HG03066 (cell line): ENCODE measurements at regions not wholly inside any gene's neighbourhood (a gene's known extent, or its start where the extent isn't known, plus 50 kb on each side); places are given as distances from the start of the nearest gene placed in this dataset.
A peak's percentile ranks its signal among the peaks of the same experiment; 100 is the strongest.
"Not testable (repeated sequence)": the region's sequence is repeated elsewhere in the genome, so short reads cannot be mapped to it uniquely, and the experiment has no call there.

ENCODE experiments used
- ATAC-seq: cut with Tn5 transposase; IDR thresholded peaks from one replicate; pipeline ENCODE4 v1.9.1; 2021; ENCODE audit warnings: low read depth; ENCODE audit not compliant: unreplicated experiment

DNA sequence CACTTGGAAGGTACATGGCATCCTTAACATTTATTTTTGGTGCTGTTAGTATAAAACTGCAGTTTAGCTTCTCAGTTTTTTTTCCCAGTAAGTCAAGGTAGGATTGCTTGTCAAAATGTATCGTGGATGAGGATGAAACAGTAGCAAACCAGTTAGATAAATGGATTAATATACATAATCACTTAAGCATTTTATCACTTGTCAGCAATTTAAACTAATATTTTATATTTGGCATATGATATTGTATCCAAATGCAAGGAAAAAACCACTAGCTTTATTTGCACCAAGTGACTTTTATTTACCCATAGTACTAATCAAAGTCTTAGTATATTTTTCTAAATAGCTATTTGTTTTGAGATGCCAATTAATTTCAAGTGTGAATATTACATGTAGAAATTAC, 137.7 kb upstream of the XIRP2 start:
- ATAC-seq: no peak

DNA sequence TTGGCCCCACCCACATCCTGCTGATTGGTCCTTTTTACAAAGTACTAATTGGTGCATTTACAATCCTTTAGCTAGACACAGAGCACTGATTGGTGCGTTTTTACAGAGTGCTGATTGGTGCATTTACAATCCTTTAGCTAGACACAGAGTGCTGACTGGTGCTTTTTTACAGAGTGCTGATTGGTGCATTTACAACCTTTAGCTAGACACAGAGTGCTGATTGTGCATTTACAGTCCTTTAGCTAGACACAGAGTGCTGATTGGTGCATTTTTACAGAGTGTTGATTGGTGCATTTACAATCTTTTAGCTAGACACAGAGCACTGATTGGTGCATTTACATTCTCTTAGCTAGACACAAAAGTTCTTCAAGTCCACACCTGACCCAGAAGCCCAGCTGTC, 144.2 kb upstream of the XIRP2 start:
- not testable (repeated sequence) for ATAC-seq

DNA sequence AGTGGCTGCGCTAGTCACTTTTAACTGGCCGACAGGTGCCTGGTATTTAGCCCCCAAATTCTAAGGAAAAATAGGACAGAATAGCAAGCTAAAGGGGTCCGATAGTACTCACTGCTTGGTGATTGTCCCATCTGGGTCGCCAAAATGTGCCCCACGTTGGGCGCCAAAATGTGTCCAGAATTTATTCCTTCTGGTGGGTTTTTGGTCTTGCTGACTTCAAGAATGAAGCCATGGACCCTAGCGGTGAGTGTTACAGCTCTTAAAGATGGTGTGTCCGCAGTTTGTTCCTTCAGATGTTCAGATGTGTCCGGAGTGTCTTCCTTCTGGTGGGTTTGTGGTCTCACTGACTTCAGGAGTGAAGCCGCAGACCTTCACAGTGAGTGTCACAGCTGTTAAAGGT, 144.8 kb upstream of the XIRP2 start:
- not testable (repeated sequence) for ATAC-seq

DNA sequence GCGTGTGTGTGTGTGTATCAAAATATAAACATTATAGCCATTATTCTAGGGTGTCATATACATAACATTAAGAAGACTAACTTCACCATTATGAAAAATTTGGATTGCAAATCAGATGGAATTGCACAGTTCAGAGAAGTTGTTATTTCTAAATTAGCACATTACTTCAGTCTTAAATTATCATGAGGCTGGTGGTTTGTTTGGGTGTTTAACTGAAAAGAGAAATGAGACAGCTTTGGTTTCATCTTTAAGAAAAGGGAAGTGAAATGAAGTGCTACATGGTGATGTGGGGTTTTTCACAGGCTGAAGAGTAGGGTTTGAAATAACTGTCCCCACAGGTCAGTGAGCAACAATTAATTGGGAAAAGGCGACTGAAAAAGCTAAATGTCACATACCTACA, 161.2 kb upstream of the XIRP2 start:
- peak; percentile 99 for ATAC-seq

DNA sequence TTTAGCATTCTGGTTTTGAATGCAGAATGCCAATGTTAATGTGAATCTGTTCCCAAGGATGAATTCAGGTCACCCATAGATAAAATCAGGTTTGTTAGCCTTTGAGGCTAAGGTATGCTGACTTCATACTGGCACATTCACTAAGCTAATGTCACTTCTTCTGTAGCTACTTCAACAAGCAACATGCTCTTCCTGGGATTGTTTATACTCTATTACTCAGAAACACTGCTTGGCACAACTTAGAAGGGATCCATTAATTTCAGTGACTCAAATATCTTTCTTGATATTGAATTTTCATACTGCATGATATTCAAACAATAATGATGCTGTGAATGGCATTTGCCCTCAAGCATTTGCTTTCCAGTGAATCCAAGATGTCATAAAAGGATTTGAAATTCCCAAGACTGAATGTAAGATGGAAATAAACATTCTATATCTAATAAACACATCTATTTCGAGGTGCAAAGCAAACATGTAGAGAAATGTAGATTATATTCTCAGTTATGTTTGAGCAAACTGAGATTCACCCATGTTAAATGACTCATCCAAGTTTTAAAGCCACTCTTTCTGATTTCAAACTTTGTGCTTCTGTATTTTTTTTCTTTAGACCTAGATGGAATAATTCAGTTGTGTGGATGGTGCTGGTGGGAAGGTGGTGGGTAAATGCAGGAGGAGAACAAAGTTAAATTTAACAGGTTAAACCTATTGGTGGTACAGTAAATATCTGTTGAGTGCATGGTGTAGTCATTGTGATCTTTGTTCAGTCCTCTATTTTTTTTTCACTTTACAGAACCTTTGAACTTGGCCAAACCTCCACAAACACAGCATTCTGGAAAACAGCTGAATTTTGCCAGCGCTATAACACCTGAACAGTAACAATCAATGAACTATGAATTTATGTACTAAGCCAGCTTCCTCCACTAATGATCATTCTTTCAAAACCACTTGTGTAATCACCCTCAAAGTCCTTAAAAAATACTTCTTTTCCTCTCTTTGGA, 162.1 kb upstream of the XIRP2 start:
- no peak for ATAC-seq

DNA sequence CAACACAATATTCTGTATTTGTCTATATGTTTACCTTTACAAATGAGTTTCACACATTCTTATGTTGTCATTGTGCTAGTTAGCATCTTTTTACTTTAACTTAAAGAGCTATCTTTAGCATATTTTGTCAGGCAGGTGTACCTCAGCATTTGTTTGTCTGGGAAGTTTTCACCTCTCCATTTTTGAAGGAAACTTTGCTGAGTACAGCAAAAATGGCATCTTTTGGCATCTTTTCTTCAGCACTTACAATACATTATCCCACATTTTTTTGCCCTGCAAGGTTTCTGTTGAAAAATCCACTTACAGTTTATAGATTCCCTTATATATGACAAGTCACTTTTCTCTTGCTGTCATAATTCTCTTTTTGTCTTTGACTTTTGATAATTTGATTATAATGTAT, 171.3 kb upstream of the XIRP2 start:
- no peak for ATAC-seq

DNA sequence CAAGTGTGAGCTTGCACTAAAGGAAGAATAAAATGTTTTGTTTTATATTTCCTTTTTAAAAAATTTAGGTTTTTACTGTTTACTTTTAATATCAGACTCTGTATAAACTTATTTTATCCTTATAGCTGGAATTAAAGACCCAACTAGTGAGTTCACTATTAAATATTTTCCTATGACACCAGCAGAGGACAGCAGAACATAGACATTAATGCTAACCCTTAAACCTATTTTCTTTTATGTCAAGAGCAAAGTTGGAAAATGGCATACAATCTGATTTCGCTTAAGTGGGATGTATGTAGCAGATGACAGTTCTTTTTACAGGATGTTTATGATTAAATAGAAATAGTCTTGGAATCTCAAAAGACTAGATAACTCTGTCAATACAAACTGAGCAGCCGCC, 188.2 kb upstream of the XIRP2 start:
- ATAC-seq: no peak

DNA sequence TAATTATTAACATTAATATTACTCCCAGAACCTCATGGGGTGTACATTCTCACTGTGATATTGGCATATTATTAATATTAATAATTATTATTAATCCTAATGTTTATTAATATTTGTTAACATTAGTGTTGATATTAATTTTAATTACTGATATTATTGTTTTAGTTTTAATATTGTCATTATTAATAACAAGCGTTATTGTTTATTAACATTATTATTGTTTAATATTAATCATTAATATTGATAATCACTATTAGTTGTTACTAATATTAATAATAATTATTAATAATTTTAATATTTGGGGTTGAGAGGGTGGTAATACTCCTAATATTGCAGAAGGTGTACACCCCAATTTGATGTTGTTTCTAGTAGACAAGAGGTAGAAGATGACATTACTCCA, 193.1 kb upstream of the XIRP2 start:
- ATAC-seq: no peak

DNA sequence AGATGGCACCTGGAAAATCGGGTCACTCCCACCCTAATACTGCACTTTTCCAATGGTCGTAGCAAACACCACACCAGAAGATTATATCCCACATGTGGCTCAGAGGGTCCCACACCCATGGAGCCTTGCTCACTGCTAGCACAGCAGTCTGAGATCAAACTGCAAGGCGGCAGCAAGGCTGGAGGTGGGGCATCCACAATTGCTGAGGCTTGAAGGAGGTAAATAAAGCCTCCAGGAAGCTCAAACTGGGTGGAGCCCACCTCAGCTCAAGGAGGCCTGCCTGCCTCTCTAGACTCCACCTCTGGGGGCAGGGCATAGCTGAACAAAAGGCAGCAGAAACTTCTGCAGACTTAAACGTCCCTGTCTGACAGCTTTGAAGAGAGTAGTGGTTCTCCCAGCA, 192.0 kb upstream of the SCN7A start:
- ATAC-seq: not testable (repeated sequence)

DNA sequence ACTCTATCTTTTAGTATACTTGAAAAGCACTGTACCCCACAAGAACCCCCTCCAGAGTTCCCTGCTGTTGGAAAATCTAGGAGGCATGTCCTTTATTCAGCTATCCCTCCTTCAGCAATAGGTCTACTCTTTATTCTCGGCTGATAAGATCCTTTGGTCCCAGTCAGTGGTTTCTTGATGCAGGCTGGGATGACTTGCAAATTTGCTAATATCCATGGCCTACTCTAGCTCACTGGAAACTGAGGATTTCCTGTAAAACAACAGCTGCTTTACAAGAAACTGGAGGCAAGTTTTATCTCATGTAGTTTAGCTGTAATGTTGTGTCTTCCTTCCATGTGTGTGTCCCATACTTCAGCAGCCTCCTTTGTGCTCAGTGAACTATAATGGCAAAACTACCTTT, 183.9 kb upstream of the SCN7A start:
- no peak for ATAC-seq

DNA sequence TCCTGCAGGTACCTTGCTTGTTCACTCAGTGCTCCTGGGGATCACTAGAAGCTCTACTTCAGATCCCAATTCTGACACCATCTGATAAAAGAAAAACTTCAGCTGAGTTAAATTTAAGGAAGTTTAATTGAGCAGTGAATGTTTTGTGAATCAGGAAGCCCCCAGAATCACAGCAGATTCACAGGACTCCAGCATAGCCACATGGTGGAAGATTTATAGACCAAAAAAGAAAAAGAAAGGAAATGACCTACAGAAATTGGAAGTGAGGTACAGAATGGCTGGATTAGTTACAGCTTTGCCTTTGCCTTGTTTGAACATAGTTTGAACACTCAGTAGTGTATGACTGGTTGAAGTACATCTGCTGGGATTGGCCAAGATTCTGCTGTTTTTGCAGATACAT, 182.7 kb upstream of the SCN7A start:
- no peak for ATAC-seq

DNA sequence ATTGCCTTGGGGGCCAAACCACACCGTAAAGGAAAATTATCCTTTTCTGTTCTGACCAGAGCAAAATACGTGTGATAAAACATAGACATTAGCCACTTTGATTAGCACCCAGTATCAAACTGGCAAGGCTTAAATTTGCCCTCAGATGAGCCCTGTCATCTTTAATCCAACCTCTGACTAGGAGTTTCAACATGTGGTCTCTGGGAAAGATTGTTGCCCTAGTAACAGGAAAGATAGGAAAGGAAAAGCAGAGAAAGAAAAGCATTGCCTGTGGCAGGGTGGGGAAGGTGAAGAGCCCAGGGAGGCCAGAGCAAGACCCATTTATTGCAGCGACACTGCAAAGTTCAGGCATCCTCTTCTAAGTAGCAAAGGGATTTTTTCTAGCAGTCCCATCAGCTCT, 181.5 kb upstream of the SCN7A start:
- ATAC-seq: no peak

DNA sequence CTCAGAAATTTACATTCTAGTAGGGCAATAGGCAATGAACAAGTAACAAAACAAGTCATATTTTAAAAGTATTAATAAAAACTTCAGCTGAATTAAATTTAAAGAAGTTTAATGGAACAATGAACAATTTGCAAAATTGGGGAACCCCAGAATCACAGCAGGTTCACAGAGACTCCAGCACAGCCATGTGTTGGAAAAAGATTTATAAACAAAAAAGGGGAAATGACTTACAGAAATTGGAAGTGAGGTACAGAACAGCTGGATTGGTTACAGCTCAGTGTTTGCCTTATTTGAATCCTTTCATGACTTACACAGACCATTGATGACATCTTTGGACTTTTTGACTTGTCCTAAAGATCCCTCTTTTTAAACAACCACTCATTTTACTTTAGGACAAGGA, 179.9 kb upstream of the SCN7A start:
- ATAC-seq: no peak

DNA sequence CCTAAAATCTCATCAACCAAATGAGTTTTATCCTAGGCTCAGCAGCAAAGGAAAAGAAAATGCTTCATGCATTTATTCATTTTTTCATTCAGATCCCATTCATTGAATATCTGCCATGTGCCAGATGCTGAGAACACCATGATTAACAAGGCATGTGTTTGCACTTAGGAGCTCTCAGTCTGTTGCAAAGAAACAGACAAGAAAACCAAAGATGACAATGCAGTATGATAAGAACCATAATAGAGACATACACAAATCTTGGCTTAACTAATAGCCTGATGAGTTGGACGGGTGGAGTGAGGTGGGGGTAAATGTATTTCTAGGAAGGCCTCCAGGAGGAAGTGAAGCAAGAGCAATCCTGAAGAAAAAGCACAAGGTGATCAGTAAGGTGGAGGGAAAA, 177.8 kb upstream of the SCN7A start:
- ATAC-seq: no peak

DNA sequence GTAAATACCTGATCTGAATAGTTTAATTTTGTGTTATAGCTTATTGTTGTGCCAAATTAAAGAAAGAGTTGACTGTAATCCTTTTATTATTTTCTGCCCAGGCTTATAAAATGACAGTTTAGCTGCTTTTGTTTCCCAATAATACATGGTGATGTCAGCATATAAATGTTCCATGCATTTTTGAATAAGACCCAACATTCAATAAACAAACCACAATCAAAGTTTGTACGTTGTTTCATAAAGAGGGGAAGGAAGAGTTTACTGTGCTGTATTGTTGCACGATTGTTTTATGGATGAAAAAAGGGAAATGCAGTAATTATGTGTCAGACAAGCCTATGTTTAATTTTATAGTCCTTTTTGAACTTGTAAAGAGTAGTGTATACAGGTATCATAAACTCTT, 177.2 kb upstream of the SCN7A start:
- no peak for ATAC-seq

DNA sequence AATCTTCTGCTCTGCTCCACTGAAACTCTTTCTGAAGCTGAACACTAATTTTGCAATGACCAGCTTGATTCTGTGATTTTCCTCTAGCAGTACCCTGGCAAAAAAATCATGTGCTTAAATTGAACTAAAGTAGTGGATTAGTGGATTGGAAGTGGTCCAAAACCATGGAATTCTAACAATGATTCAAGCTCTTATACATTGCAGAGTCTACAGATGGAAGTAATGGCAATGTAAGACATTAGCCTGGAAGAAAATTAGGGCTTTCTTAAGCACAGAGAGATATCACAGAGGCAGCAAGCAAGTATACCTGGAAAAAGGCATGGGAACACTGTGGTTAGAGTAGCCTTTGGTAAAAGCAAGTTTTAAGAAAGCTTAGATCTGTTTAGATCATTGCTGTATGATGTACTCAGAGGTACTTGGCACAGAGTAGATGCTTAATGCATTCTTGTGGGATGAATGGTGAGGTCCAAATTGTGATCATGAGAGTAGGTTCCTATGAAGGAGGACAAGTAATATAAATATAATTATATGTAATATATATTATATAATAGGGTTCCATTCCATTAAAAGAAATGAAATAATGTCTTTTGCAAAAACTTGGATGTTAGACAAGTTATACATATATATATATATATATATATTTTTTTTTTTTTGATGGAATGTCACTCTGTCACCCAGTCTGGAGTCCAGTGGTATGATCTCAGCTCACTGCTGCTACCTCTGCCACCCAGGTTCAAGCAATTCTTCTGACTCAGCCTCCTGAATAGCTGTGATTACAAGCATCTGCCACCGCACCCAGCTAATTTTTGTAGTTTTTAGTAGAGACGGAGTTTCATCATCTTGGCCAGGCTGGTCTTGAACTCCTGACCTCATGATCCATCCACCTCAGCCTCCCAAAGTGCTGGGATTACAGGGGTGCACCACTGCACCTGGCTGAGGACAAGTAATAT, 172.2 kb upstream of the SCN7A start:
- no peak for ATAC-seq

DNA sequence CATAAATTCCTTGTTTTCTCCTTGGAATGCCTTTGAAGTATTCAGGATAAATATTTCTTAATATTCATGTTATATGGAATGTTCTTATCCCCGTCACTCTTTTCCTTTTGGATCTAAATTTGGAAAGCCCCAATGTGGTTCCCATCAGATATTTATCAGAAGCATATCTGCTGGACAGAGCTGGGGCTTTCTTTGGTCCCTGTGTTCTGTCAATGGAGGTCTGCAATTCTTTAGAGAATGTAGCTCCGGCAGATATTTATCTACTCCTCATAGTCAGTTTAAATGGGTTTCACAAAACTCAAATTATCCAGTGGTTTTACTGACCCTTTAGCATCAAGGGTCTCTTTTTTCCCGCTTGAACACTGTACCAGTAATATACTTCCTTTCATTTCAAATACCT, 167.8 kb upstream of the SCN7A start:
- no peak for ATAC-seq

DNA sequence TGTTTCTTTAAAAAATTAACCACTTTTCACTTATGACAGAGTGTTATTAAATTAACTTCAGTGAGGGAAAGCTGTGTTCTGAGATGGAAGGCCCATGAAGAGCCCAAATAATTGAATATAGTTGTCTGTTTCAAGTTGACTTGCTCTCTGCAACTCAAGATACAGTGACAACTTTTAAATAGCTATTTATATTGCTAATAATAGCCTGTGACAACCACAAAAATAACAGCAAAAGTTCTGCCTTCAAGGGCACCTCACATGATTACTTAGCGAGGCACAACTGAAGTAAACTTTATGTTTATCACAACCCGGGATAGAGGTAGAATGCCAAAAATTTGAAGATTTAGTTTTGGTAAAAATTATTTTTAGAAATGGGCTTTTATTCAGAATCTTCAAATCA, 167.3 kb upstream of the SCN7A start:
- ATAC-seq: no peak

DNA sequence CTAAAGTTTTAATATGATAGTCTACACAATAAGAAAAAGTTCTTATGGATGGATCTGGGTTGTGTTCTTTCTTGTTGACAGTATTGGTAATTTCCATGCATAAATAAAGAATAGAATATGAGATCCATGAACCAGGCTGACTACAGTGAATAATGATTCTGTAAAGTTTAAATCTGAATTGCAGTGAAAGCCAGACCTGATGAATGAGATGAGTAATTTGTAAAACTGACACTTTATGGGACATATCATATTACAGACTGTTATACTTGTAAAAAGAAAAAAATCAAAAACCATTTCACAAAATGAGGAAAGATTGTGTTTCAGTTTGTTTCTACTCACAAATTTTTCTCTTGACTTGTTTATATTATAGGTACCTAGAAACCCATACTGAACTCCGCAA, 164.9 kb upstream of the SCN7A start:
- ATAC-seq: no peak

DNA sequence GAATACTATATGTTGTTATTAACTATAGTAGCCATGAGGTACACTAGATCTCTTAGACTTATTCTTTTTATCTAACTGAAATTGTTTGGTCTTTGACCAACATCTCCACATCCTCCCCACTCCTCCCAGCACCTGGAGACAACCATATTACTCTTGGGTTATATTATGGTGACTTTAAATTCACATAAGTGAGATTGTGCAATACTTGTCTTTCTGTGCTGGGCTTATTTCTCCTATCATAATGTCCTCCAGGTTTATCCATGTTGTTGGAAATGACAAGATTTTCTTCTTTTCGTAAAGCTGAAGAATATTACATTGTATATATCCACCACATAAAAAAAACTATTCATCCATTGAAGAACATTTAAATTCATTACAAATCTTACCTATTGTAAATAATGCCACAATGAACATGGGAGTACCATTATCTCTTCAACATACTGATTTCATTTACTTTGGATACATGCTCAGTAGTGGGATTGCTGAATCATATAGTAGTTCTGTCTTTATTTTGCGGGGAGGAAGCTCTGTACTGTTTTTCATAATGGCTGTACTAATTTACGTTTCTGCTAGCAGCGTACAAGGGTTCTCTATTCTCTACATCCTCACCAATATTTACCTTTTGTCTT, 159.2 kb upstream of the SCN7A start:
- no peak for ATAC-seq

DNA sequence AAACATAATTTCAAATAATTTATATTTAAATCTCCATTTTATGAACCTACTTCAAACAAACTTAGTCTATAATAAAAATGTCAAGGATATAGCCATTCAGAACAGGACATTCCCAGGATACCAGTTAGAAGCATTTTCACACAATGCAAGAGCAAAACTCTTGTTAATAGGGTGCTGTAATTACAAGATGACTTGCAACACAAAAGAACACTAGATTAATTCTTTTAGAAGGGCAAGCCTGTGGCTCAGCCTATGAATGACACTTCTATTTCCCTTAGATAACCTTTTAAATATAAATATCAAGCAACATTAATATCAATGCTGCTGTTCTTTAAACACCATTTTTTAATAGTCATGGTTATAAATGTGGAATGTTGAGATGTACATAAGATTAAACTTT, 157.9 kb upstream of the SCN7A start:
- ATAC-seq: no peak
